ENCODE measurements at regions not wholly inside any gene's neighbourhood (a gene's known extent, or its start where the extent isn't known, plus 50 kb on each side); places are given as distances from the start of the nearest gene placed in this dataset.

DNA sequence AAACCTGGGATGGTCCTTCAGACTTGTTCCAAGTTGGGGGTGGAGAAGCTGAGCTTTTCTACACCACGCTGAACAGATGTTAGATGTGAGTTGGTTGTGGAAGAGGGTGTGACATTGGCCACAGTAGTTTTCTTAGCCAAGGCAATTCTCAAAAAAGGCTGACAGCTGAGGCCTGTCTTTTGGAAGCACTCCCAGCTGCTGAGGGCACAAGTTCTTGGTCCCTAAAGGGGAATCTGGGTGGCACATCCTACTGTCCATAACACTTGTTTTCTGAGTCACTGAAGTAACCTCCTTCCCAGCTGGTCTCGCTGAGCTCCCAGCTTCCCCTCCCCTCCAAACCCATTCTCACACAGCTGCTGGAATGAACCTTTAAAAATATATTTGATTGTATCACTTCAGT is 375.7 kb upstream of the KIRREL3 start:
- FAIRE-seq (no peak), DNase-seq (ENCODE audit: insufficient read length) (no peak)
- TF ChIP-seq TAF1 (IDR thresholded peaks at IDR 0.05; ENCODE audit: borderline replicate concordance, low read depth, low read length) (no peak), POLR2AphosphoS5 (IDR thresholded peaks at IDR 0.05; ENCODE audit: low read depth, low read length) (no peak), POLR2A (IDR thresholded peaks at IDR 0.05; ENCODE audit: low read depth, low read length) (no peak)

DNA sequence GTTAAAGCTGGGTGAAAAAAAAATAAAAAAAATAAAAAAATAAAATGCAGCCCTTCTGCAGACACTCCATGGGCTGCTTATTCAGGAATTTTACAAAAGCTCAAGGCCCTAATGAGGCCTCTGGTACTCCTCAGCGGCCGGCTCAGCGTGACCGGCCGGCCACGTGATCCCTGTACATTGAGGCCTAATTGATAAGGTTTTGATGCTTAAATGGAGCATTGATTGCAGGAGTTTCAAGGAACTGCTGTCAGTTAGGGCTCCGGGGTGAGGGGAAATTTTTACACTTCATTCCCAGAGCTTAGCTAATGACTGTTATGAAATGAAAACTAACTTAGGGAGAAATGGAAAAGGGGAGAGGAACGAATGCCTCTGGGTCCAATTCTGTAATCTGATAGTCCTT is 368.8 kb upstream of the KIRREL3 start:
- no peak for FAIRE-seq
- DNase-seq (ENCODE audit: insufficient read length) = no peak
- TF ChIP-seq TAF1 (IDR thresholded peaks at IDR 0.05; ENCODE audit: borderline replicate concordance, low read depth, low read length) (no peak), POLR2A (IDR thresholded peaks at IDR 0.05; ENCODE audit: low read depth, low read length) (no peak), POLR2AphosphoS5 (IDR thresholded peaks at IDR 0.05; ENCODE audit: low read depth, low read length) (no peak)

GRCh38 chr11:127362754-127363308 is 362.3 kb upstream of the KIRREL3 start:
- no peak for TF ChIP-seq POLR2A (IDR thresholded peaks at IDR 0.05; ENCODE audit: low read depth, low read length)
- TF ChIP-seq TAF1 (IDR thresholded peaks at IDR 0.05; ENCODE audit: borderline replicate concordance, low read depth, low read length) = no peak
- TF ChIP-seq POLR2AphosphoS5 (IDR thresholded peaks at IDR 0.05; ENCODE audit: low read depth, low read length) = no peak
- no peak for FAIRE-seq
- DNase-seq (ENCODE audit: insufficient read length) = no peak

DNA sequence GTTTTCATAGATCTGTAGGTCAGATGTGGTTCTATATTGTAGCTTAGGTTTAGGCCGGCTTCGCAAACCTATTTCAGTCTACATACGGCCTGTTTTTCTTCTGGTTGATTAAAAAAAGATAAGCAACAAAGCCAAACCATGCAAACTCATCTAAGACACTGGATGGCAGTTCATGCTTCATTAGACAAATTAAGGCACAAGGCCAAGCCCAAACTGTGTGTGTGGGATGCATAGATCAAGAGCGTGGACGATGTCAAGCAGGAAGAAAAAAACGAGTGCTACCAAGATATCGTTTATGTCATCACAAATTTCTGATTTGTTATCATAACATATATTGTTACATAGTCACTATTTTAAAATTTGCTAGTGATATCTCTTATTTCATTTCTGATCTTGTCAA is 357.6 kb upstream of the KIRREL3 start:
- FAIRE-seq (no peak), DNase-seq (ENCODE audit: insufficient read length) (no peak)
- TF ChIP-seq TAF1 (IDR thresholded peaks at IDR 0.05; ENCODE audit: borderline replicate concordance, low read depth, low read length) (no peak), POLR2A (IDR thresholded peaks at IDR 0.05; ENCODE audit: low read depth, low read length) (no peak), POLR2AphosphoS5 (IDR thresholded peaks at IDR 0.05; ENCODE audit: low read depth, low read length) (no peak)

DNA sequence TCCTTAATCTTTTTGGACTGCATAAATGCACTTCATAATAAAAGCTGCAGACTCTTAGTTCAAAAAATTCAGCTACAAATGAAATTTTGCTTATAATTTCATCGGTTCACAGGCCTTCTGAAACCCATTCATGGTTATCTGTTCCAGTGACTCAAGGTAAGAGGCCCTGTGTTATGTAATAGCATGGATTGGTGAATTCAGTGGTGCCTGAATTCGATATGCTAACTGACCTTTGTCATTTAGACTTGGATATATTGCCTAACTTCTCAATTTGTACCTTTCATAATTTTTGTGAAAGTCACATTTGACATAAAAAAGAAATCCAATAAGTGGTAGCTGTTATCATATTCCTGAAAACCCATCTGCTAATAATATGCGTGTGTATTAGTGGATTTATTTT is 349.9 kb upstream of the KIRREL3 start:
- DNase-seq (ENCODE audit: insufficient read length) = no peak
- TF ChIP-seq TAF1 (IDR thresholded peaks at IDR 0.05; ENCODE audit: borderline replicate concordance, low read depth, low read length) = no peak
- no peak for TF ChIP-seq POLR2AphosphoS5 (IDR thresholded peaks at IDR 0.05; ENCODE audit: low read depth, low read length)
- TF ChIP-seq POLR2A (IDR thresholded peaks at IDR 0.05; ENCODE audit: low read depth, low read length) = no peak
- FAIRE-seq = no peak

- FAIRE-seq (peak; percentile 50), DNase-seq (ENCODE audit: insufficient read length) (peak; percentile 8)
- no peak for TF ChIP-seq POLR2A (IDR thresholded peaks at IDR 0.05; ENCODE audit: low read depth, low read length)
Measured at GRCh38 chr11:127345819-127346459, 345.4 kb upstream of the KIRREL3 start.

GRCh38 chr11:127340438-127340837 is 339.9 kb upstream of the KIRREL3 start:
- FAIRE-seq = no peak

DNA sequence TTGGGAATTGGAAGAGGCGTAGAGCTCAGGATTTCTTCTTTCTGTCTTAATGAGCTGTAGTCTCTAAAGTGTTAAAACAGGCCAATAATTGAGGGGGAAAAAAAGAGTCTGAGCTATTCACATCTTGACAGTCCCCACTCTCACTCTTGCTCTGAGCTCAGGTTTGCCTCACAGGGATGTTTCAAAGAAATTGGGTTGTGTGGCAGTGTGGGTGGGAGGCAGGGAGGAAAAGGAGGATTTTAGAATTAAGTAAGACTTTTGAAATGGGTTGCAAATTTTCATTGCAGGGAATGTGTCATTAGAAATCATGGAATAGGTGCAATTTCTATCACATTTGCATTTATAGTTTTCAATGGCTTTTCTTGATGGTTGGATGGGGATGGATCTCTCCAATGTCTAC is 338.8 kb upstream of the KIRREL3 start:
- TF ChIP-seq POLR2A (IDR thresholded peaks at IDR 0.05; ENCODE audit: low read depth, low read length) (no peak), POLR2AphosphoS5 (IDR thresholded peaks at IDR 0.05; ENCODE audit: low read depth, low read length) (no peak), TAF1 (IDR thresholded peaks at IDR 0.05; ENCODE audit: borderline replicate concordance, low read depth, low read length) (no peak)
- FAIRE-seq (no peak), DNase-seq (ENCODE audit: insufficient read length) (no peak)

More at GRCh38 chr11:127340438-127340837, 339.9 kb upstream of the KIRREL3 start:
- TF ChIP-seq TAF1 (IDR thresholded peaks at IDR 0.05; ENCODE audit: borderline replicate concordance, low read depth, low read length) = no peak
- TF ChIP-seq POLR2A (IDR thresholded peaks at IDR 0.05; ENCODE audit: low read depth, low read length) = no peak
- no peak for TF ChIP-seq POLR2AphosphoS5 (IDR thresholded peaks at IDR 0.05; ENCODE audit: low read depth, low read length)
- DNase-seq (ENCODE audit: insufficient read length) = no peak

DNA sequence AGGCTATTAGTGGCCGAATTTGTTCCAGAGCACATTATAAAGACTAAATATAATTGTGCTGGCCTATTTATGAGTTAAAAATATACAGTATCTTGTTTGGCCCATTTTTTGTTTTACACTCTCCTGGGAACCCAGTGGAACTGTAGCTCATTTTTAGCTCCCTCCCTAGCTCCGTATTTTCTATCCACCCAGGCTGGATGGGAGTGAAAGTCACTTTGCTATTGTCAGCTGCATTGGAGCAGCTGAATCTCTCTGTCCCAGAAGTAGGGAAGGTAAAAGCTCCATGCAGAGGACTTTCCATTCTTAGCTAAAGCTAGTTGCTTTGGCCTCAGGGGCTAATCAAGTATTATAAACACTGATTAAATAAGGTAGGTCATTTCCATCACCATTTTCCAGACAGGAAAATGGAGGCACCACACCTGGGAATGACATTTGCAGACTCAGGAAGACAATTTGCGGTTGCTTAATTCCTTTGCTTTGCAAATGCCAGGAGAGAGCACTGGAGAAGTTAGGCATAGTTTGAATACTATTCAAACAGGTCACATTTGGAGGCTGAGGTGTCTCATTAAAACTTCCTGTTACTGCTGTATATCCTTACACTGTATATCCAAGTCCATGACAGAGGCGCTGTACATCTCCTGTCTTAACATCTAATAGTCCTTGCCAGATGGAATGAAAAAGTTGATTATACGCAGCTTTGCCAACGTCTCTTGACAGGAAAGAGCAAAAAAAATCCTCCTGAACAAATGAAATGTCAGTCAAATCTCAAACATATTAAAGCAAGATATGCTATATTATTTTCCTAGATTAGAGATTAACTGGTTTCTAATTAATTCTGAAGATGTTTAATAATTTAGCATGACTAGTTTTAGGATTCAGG is 338.1 kb upstream of the KIRREL3 start:
- FAIRE-seq (no peak), DNase-seq (ENCODE audit: insufficient read length) (no peak)
- TF ChIP-seq POLR2AphosphoS5 (IDR thresholded peaks at IDR 0.05; ENCODE audit: low read depth, low read length) (no peak), POLR2A (IDR thresholded peaks at IDR 0.05; ENCODE audit: low read depth, low read length) (no peak), TAF1 (IDR thresholded peaks at IDR 0.05; ENCODE audit: borderline replicate concordance, low read depth, low read length) (no peak)

DNA sequence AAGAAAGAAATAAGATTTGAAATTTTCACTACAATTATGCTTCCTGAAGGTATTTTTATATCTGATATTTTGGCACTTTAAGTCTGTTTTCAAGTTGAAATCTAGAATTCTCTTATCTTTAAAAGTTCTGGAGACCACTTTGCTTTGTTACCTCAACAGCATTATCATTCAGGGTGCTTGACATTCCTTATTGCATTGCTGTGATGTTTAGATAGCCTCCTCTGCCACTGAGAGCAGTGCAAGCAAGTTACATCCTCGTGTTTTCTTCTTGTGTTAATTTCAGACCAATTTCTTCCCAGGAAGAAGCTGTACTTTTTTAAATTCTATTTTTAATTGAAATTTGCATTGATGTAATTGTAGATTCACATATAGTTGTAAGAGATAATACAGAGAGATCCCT is 333.9 kb upstream of the KIRREL3 start:
- FAIRE-seq = no peak
- no peak for TF ChIP-seq TAF1 (IDR thresholded peaks at IDR 0.05; ENCODE audit: borderline replicate concordance, low read depth, low read length)
- no peak for TF ChIP-seq POLR2A (IDR thresholded peaks at IDR 0.05; ENCODE audit: low read depth, low read length)
- TF ChIP-seq POLR2AphosphoS5 (IDR thresholded peaks at IDR 0.05; ENCODE audit: low read depth, low read length) = no peak

DNA sequence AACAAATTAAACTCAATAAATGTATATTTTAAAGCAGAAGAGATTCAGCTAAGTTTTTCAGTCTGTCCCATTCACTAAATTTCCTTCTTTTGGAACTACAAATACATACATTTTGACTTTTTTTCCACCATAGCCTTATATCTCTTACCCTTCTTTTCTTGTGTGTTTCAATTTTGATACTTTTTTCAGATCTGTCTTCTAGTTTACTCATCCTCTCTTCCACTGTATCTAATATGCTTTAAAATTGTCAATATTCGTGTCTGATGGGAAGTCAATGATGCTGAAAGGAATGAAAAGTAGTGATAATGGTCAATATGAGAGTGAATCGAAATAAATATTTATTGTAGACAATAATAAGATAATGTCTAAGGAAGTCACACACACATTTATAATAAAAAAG is 332.3 kb upstream of the KIRREL3 start:
- DNase-seq (ENCODE audit: insufficient read length) (no peak), FAIRE-seq (no peak)
- no peak for TF ChIP-seq POLR2AphosphoS5 (IDR thresholded peaks at IDR 0.05; ENCODE audit: low read depth, low read length)
- TF ChIP-seq TAF1 (IDR thresholded peaks at IDR 0.05; ENCODE audit: borderline replicate concordance, low read depth, low read length) = no peak
- TF ChIP-seq POLR2A (IDR thresholded peaks at IDR 0.05; ENCODE audit: low read depth, low read length) = no peak

More for the DNA sequence above, 333.9 kb upstream of the KIRREL3 start:
- no peak for DNase-seq (ENCODE audit: insufficient read length)

- DNase-seq (ENCODE audit: insufficient read length) (no peak), FAIRE-seq (no peak)
- TF ChIP-seq POLR2A (IDR thresholded peaks at IDR 0.05; ENCODE audit: low read depth, low read length) = no peak
- no peak for TF ChIP-seq TAF1 (IDR thresholded peaks at IDR 0.05; ENCODE audit: borderline replicate concordance, low read depth, low read length)
- no peak for TF ChIP-seq POLR2AphosphoS5 (IDR thresholded peaks at IDR 0.05; ENCODE audit: low read depth, low read length)
Measured at GRCh38 chr11:127330044-127330443, 329.5 kb upstream of the KIRREL3 start.
